ENCODE measurements at regions not wholly inside any gene's neighbourhood (a gene's known extent, or its start where the extent isn't known, plus 50 kb on each side); places are given as distances from the start of the nearest gene placed in this dataset.

GRCh38 chr5:110179321-110179720 is 489.6 kb downstream of the MAN2A1 start:
- TF ChIP-seq CTCF (IDR thresholded peaks at IDR 0.05) (no peak), REST (IDR thresholded peaks at IDR 0.05; ENCODE audit: insufficient read depth in 1 of 2, low read depth in 2 of 2, low read length in 1 of 2) (no peak), TCF7L2 (IDR thresholded peaks at IDR 0.05; ENCODE audit: low read depth, low read length) (no peak), POLR2AphosphoS5 (IDR thresholded peaks at IDR 0.05; ENCODE audit: low read depth, low read length) (no peak)

Measured in Panc1 (cell line).